ENCODE measurements at regions not wholly inside any gene's neighbourhood (a gene's known extent, or its start where the extent isn't known, plus 50 kb on each side); places are given as distances from the start of the nearest gene placed in this dataset.

DNA sequence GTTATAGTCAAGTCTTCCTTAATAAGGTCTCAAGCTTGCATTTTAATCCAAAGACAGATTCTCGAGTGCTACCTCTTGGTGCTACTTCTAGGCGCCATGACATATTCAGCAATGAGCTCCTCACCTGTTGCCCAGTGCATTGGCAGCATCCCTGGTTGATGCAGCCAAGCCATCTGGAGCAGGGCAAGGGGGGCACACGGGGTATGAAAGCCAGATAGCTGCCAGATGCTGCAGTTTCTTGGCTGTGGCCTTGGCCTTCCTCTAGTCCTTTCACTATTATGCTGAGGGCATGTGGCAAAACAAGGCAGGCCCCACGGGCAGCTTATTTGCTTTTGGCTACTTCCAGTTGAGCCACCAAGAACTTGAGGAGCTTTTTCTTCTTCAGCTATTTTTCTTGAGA is 168.6 kb upstream of the PGRMC2 start:
- no peak for ATAC-seq (ENCODE audit: low read depth)

DNA sequence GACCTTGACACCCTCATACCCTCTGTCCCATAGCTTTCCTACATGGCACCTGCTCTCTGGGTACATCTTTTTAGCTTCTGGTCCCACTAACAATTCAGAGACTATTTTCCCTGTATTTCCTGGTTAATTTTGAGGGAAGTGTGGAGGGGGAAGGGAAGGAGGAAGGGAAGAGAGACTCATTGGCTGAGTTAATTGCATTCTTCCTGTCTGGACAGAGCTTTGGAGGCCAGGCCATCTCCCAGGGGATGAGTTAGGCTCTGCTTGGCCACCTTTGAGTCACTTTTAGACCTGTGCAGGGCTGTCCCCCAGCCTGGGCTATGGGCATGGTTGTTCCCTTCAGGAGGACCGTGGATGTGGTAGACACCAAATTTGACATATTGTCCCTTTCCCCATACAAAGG is 167.9 kb upstream of the PGRMC2 start:
- no peak for DNase-seq (ENCODE audit: low spot score)
- H3K4me3 ChIP-seq (ENCODE audit: severe bottlenecking), result no peak overlapping the region
- H3K27me3 ChIP-seq (ENCODE audit: insufficient read depth, poor library complexity, severe bottlenecking), result no peaks in the 10 kb centered on the region
- TF ChIP-seq, protein P1, sequence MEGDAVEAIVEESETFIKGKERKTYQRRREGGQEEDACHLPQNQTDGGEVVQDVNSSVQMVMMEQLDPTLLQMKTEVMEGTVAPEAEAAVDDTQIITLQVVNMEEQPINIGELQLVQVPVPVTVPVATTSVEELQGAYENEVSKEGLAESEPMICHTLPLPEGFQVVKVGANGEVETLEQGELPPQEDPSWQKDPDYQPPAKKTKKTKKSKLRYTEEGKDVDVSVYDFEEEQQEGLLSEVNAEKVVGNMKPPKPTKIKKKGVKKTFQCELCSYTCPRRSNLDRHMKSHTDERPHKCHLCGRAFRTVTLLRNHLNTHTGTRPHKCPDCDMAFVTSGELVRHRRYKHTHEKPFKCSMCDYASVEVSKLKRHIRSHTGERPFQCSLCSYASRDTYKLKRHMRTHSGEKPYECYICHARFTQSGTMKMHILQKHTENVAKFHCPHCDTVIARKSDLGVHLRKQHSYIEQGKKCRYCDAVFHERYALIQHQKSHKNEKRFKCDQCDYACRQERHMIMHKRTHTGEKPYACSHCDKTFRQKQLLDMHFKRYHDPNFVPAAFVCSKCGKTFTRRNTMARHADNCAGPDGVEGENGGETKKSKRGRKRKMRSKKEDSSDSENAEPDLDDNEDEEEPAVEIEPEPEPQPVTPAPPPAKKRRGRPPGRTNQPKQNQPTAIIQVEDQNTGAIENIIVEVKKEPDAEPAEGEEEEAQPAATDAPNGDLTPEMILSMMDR (IDR thresholded peaks at IDR 0.05; ENCODE audit: poor library complexity, severe bottlenecking), result no peak
- H3K4me1 ChIP-seq (ENCODE audit: insufficient read depth, poor library complexity, severe bottlenecking), result peaks cover 5% of the 10 kb centered on the region
- no peak for ATAC-seq (ENCODE audit: low read depth)
- no peaks in the 10 kb centered on the region for H3K9me3 ChIP-seq (ENCODE audit: severe bottlenecking)
- H3K27ac ChIP-seq (ENCODE audit: poor library complexity, severe bottlenecking), result no peak overlapping the region
- H3K36me3 ChIP-seq (ENCODE audit: low read depth), result no peaks in the 10 kb centered on the region

More for the DNA sequence above, 168.6 kb upstream of the PGRMC2 start:
- Histone ChIP-seq H3K4me1 (ENCODE audit: insufficient read depth, poor library complexity, severe bottlenecking) (peaks cover 5% of the 10 kb centered on the region), H3K9me3 (ENCODE audit: severe bottlenecking) (no peaks in the 10 kb centered on the region), H3K4me3 (ENCODE audit: severe bottlenecking) (no peak overlapping the region), H3K27ac (ENCODE audit: poor library complexity, severe bottlenecking) (no peak overlapping the region), H3K27me3 (ENCODE audit: insufficient read depth, poor library complexity, severe bottlenecking) (no peaks in the 10 kb centered on the region), H3K36me3 (ENCODE audit: low read depth) (no peaks in the 10 kb centered on the region)
- no peak for DNase-seq (ENCODE audit: low spot score)
- TF ChIP-seq, protein P1 (IDR thresholded peaks at IDR 0.05; ENCODE audit: poor library complexity, severe bottlenecking), result no peak

DNA sequence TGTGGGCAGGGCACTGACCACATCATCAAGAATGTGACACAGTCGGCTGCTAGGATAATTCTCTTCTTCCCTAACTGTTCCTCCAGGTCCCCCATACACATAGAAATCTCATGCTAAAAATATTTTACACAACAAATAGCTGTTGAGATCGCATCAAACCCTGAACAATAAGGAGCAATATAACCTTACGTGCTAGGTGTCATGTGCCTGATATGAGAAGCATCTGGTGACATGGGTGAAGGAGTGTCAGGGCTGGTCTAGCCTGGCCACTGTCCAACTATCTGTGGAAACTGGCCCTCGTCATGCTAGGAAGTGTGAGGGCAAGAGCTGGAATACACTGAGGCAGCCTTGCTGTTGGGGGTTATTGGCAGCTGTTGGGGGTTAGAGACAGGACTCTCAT is 167.3 kb upstream of the PGRMC2 start:
- TF ChIP-seq, protein P1 (IDR thresholded peaks at IDR 0.05; ENCODE audit: poor library complexity, severe bottlenecking), result no peak
- Histone ChIP-seq H3K9me3 (ENCODE audit: severe bottlenecking) (no peaks in the 10 kb centered on the region), H3K4me3 (ENCODE audit: severe bottlenecking) (no peak overlapping the region)

DNA sequence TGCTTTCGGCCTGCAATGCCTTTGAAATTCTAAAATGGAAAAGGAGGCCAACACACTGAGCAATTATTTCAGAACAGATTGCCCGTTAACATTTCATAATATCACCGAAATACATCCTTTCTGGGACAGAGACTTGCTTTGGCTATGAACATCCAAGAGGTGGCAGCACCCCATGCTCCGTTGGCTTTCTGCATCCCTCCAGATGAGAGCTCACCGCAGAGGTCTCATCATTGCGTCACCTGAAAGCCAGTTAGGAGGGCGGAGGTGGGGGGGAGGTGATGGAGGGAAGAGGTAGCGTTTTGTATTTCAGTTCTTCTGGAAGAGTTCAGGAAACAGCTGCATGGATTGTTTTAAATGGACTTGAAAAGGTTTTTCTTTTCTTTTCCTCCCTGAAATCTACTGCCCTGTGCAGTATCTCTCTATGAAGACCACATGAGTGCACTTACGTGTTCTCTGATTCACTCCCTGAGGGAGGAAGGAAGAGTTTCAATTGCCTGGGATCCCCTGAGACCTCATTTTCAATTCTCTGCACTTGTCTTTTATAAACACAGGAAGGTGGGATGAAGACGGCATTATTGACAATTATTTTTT is 166.8 kb upstream of the PGRMC2 start:
- no peaks in the 10 kb centered on the region for H3K9me3 ChIP-seq (ENCODE audit: severe bottlenecking)
- no peak overlapping the region for H3K4me3 ChIP-seq (ENCODE audit: severe bottlenecking)
- no peaks in the 10 kb centered on the region for H3K27me3 ChIP-seq (ENCODE audit: insufficient read depth, poor library complexity, severe bottlenecking)
- ATAC-seq (ENCODE audit: low read depth) (peak; percentile 96), DNase-seq (ENCODE audit: low spot score) (peak; percentile 84)
- H3K4me1 ChIP-seq (ENCODE audit: insufficient read depth, poor library complexity, severe bottlenecking), result peaks cover 5% of the 10 kb centered on the region
- no peak overlapping the region for H3K27ac ChIP-seq (ENCODE audit: poor library complexity, severe bottlenecking)
- TF ChIP-seq, protein P1 (IDR thresholded peaks at IDR 0.05; ENCODE audit: poor library complexity, severe bottlenecking), result peak; percentile 92
- no peaks in the 10 kb centered on the region for H3K36me3 ChIP-seq (ENCODE audit: low read depth)

More for the DNA sequence above, 167.3 kb upstream of the PGRMC2 start:
- no peaks in the 10 kb centered on the region for H3K36me3 ChIP-seq (ENCODE audit: low read depth)
- no peak for ATAC-seq (ENCODE audit: low read depth)
- no peaks in the 10 kb centered on the region for H3K27me3 ChIP-seq (ENCODE audit: insufficient read depth, poor library complexity, severe bottlenecking)
- H3K4me1 ChIP-seq (ENCODE audit: insufficient read depth, poor library complexity, severe bottlenecking), result peaks cover 5% of the 10 kb centered on the region
- no peak overlapping the region for H3K27ac ChIP-seq (ENCODE audit: poor library complexity, severe bottlenecking)
- DNase-seq (ENCODE audit: low spot score), result no peak

DNA sequence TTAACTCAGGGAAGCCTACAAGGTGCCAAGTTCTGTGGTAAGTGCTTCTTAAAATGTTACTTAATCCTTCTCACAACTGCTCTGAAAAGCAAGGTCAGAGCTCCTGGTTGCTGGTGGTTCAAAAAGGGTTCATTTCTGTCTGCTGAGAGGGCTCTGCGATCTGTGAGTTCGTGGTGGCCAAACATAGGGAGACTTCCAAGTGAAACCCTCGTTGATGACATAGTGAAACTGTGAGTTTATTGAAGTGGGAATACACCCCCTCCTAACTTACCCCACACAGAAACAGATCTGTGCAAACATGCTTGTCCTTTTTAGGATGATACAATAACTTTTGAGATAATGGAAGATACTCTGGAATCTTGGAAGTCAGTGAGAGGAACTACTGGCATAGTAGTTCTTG is 164.8 kb upstream of the PGRMC2 start:
- no peak for ATAC-seq (ENCODE audit: low read depth)
- Histone ChIP-seq H3K4me3 (ENCODE audit: severe bottlenecking) (no peak overlapping the region), H3K36me3 (ENCODE audit: low read depth) (no peaks in the 10 kb centered on the region), H3K27ac (ENCODE audit: poor library complexity, severe bottlenecking) (no peak overlapping the region), H3K27me3 (ENCODE audit: insufficient read depth, poor library complexity, severe bottlenecking) (no peaks in the 10 kb centered on the region), H3K9me3 (ENCODE audit: severe bottlenecking) (no peaks in the 10 kb centered on the region), H3K4me1 (ENCODE audit: insufficient read depth, poor library complexity, severe bottlenecking) (peaks cover 5% of the 10 kb centered on the region)
- DNase-seq (ENCODE audit: low spot score), result no peak
- TF ChIP-seq, protein P1 (IDR thresholded peaks at IDR 0.05; ENCODE audit: poor library complexity, severe bottlenecking), result no peak
